Parathyroid adenoma (tissue), 2 donors: ENCODE measurements at regions not wholly inside any gene's neighbourhood (a gene's known extent, or its start where the extent isn't known, plus 50 kb on each side); places are given as distances from the start of the nearest gene placed in this dataset.

ENCODE experiments used
- H2AFZ ChIP-seq: fragments of 300-600 bp; sonication (generic); one replicate; pipeline ENCODE4 v1.7.0; 2017; ENCODE audit warnings: antibody characterized with exemption, mild to moderate bottlenecking
- H3K27ac ChIP-seq: fragments of 300-600 bp; sonication (generic); one replicate; pipeline ENCODE4 v1.7.0; 2017
- H3K27me3 ChIP-seq: fragments of 300-600 bp; sonication (generic); one replicate; pipeline ENCODE4 v1.7.0; 2017; ENCODE audit warnings: low read length; ENCODE audit not compliant: control insufficient read depth, insufficient read depth
- H3K36me3 ChIP-seq: fragments of 300-600 bp; sonication (generic); one replicate; pipeline ENCODE4 v1.7.0; 2017; ENCODE audit warnings: low read length; ENCODE audit not compliant: control insufficient read depth, insufficient read depth
- H3K4me1 ChIP-seq: fragments of 300-600 bp; sonication (generic); one replicate; pipeline ENCODE4 v1.7.0; 2017; ENCODE audit warnings: control low read depth
- H3K4me2 ChIP-seq: fragments of 300-600 bp; sonication (generic); one replicate; pipeline ENCODE4 v1.7.0; 2017; ENCODE audit warnings: low read length
- H3K4me3 ChIP-seq: fragments of 300-600 bp; sonication (generic); one replicate; pipeline ENCODE4 v1.7.0; 2017; ENCODE audit warnings: low read depth, low read length
- H3K79me2 ChIP-seq: fragments of 300-600 bp; sonication (generic); one replicate; pipeline ENCODE4 v1.7.0; 2017; ENCODE audit warnings: control low read depth
- H3K9ac ChIP-seq: fragments of 300-600 bp; sonication (generic); one replicate; pipeline ENCODE4 v1.7.0; 2017; ENCODE audit warnings: mild to moderate bottlenecking
- H3K9me3 ChIP-seq: fragments of 300-600 bp; sonication (generic); one replicate; pipeline ENCODE4 v1.7.0; 2017; ENCODE audit warnings: low read length; ENCODE audit not compliant: control insufficient read depth
- TF ChIP-seq, protein P1 (sequence below): fragments of 300-600 bp; sonication (generic); IDR thresholded peaks from one replicate; pipeline ENCODE4 v1.7.0; 2017; ENCODE audit warnings: antibody characterized with exemption, mild to moderate bottlenecking
- donor health status: primary hyperparathyroidism.

DNA sequence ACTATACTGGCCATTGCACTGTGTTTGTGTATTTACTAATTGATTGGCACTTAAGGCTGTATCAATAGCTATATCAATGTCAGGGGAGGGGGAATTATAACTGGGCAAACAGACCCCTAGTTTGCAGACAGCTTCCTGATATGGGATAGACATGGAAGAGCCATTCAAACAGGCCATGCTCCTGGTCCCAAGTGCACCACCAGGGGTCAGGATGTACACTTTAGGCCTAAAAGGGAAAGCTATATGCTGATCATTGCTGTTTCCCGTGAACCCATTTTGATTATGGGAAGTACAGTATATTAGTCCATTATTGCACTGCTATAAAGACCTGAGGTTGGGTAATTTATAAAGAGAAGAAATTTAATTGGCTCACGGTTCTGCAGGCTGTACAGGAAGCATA lies 124.9 kb upstream of the BACE2 start:
- Histone ChIP-seq H2AFZ (no peak overlapping the region), H3K27ac (no peak overlapping the region), H3K27me3 (no peaks in the 10 kb centered on the region), H3K36me3 (no peaks in the 10 kb centered on the region), H3K4me3 (no peak overlapping the region), H3K4me2 (no peak overlapping the region), H3K4me1 (no peaks in the 10 kb centered on the region), H3K79me2 (no peaks in the 10 kb centered on the region), H3K9me3 (no peaks in the 10 kb centered on the region), H3K9ac (no peak overlapping the region)
- TF ChIP-seq, protein P1, sequence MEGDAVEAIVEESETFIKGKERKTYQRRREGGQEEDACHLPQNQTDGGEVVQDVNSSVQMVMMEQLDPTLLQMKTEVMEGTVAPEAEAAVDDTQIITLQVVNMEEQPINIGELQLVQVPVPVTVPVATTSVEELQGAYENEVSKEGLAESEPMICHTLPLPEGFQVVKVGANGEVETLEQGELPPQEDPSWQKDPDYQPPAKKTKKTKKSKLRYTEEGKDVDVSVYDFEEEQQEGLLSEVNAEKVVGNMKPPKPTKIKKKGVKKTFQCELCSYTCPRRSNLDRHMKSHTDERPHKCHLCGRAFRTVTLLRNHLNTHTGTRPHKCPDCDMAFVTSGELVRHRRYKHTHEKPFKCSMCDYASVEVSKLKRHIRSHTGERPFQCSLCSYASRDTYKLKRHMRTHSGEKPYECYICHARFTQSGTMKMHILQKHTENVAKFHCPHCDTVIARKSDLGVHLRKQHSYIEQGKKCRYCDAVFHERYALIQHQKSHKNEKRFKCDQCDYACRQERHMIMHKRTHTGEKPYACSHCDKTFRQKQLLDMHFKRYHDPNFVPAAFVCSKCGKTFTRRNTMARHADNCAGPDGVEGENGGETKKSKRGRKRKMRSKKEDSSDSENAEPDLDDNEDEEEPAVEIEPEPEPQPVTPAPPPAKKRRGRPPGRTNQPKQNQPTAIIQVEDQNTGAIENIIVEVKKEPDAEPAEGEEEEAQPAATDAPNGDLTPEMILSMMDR: peak; percentile 22

DNA sequence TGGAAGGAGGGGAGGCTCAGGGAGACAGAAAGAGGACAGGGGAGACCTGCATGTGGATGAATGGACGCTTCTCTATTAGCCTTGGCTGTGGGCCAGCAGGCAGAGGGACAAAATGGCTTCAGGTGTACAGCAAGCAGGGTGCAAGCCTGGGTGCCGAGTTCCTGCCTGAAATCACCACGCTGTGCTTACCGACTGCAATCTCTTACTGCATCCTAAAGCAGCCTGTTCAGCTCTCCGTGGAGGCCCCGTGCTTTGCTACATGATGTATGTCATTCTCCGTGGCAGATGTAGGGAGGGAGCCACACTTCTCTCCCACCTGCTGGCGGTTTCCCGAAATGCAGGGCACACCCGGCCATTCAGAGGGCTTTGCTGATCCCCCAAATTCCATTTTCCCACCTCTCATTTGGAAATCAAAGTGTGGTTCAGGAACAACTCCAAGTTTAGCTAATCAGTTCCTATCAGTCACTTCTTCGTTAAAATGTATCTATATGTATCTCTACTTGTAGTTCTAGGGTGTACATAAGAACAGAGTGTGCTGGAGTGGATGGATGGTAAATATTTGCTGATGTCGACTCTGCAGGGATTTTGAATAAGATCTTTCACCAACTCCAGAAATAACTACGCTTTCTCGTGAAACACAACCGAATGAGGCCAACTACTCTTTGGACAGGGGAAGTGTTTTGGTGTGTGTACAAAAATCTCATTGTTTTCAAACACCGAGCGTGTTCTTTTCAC lies 122.3 kb upstream of the BACE2 start:
- no peaks in the 10 kb centered on the region for H3K27me3 ChIP-seq
- H3K27ac ChIP-seq: no peak overlapping the region
- H3K36me3 ChIP-seq: no peaks in the 10 kb centered on the region
- H3K9me3 ChIP-seq: no peaks in the 10 kb centered on the region
- TF ChIP-seq, protein P1: no peak
- H3K4me2 ChIP-seq: no peak overlapping the region
- H3K79me2 ChIP-seq: no peaks in the 10 kb centered on the region
- H3K9ac ChIP-seq: no peak overlapping the region
- H3K4me3 ChIP-seq: no peak overlapping the region
- no peaks in the 10 kb centered on the region for H3K4me1 ChIP-seq
- no peak overlapping the region for H2AFZ ChIP-seq

DNA sequence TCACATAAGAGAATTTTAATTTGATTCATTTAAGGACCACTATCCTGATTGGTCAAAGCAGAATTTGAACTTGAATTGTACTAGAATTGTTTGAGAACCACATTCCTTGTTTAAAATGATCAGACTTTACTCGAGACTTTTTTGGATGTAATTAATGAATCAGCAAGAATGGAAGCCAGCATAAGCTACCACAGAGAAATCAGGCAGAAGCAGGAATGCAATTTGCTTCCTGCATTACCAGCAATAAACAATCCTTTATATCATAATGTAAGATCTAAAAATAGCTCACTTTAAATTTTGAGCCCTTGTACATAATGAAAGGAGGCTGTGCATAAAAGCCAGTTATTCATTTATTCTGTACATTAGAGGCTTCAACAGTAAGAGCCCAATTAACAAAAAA lies 119.8 kb upstream of the BACE2 start:
- no peaks in the 10 kb centered on the region for H3K79me2 ChIP-seq
- no peaks in the 10 kb centered on the region for H3K36me3 ChIP-seq
- no peak overlapping the region for H3K4me3 ChIP-seq
- no peak overlapping the region for H3K9ac ChIP-seq
- no peak overlapping the region for H3K4me2 ChIP-seq
- H3K4me1 ChIP-seq: no peaks in the 10 kb centered on the region
- H2AFZ ChIP-seq: no peak overlapping the region
- no peaks in the 10 kb centered on the region for H3K9me3 ChIP-seq
- TF ChIP-seq, protein P1: no peak
- H3K27ac ChIP-seq: no peak overlapping the region
- no peaks in the 10 kb centered on the region for H3K27me3 ChIP-seq

DNA sequence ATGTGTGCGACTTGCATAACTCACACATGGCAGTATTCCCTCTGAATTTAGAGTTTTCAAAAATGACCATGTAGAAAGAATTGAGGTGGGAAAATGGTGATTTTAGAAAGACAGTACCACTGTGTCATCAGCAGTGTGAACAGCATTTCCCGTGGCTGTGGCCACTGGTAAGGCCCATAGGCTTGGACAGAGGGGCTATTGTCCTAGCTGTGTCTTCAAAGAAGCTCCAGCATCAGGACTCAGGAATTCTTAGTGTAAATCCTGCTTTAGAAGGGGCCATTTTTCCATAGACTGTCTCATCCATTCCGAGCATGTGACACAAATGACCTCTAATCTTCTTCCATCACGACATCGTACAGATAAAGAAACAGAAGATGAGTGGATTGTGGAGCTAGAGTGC lies 119.3 kb upstream of the BACE2 start:
- no peaks in the 10 kb centered on the region for H3K36me3 ChIP-seq
- TF ChIP-seq, protein P1: no peak
- H3K4me3 ChIP-seq: no peak overlapping the region
- no peaks in the 10 kb centered on the region for H3K27me3 ChIP-seq
- H3K9ac ChIP-seq: no peak overlapping the region
- H2AFZ ChIP-seq: no peak overlapping the region
- H3K4me1 ChIP-seq: no peaks in the 10 kb centered on the region
- no peak overlapping the region for H3K27ac ChIP-seq
- H3K4me2 ChIP-seq: no peak overlapping the region
- no peaks in the 10 kb centered on the region for H3K9me3 ChIP-seq
- H3K79me2 ChIP-seq: no peaks in the 10 kb centered on the region
